Activated CD4-positive, alpha-beta T cell treated with anti-CD3 and anti-CD28 coated beads for 24 hours (primary cell): ENCODE measurements at regions not wholly inside any gene's neighbourhood (a gene's known extent, or its start where the extent isn't known, plus 50 kb on each side); places are given as distances from the start of the nearest gene placed in this dataset.
"Not testable (repeated sequence)": the region's sequence is repeated elsewhere in the genome, so short reads cannot be mapped to it uniquely, and the experiment has no call there.

Experiments used
- DNase-seq, 2 donors: peaks; one replicate each; pipeline ENCODE4 v3.0.0-alpha.2; 2020; ENCODE audit warnings: low read depth in 2 of 2

GRCh38 chr18:27581296-27581904, 396.3 kb upstream of the CHST9 start:
- no peak for DNase-seq

GRCh38 chr18:27579364-27579763, 394.3 kb upstream of the CHST9 start:
- no peak for DNase-seq

- DNase-seq = no peak
Measured at GRCh38 chr18:27577752-27578151, 392.6 kb upstream of the CHST9 start.

- no peak for DNase-seq
Measured at GRCh38 chr18:27577265-27577664, 392.2 kb upstream of the CHST9 start.

- DNase-seq = no peak
Measured at GRCh38 chr18:27567434-27567833, 382.3 kb upstream of the CHST9 start.

GRCh38 chr18:27564066-27564465, 379.0 kb upstream of the CHST9 start:
- DNase-seq = no peak

- no peak for DNase-seq
Measured at GRCh38 chr18:27558388-27559155, 373.5 kb upstream of the CHST9 start.

GRCh38 chr18:27556741-27557140, 371.6 kb upstream of the CHST9 start:
- DNase-seq = no peak

- DNase-seq = no peak
Measured at GRCh38 chr18:27549335-27550039, 364.4 kb upstream of the CHST9 start.

GRCh38 chr18:27546991-27547390, 361.9 kb upstream of the CHST9 start:
- DNase-seq = no peak

- DNase-seq = no peak
Measured at GRCh38 chr18:27544206-27544605, 359.1 kb upstream of the CHST9 start.

- no peak for DNase-seq
Measured at GRCh38 chr18:27541293-27541692, 356.2 kb upstream of the CHST9 start.

- DNase-seq = no peak
Measured at GRCh38 chr18:27540111-27540510, 355.0 kb upstream of the CHST9 start.

- no peak for DNase-seq
Measured at GRCh38 chr18:27528925-27529521, 343.9 kb upstream of the CHST9 start.

- no peak for DNase-seq
Measured at GRCh38 chr18:27527856-27528255, 342.7 kb upstream of the CHST9 start.

GRCh38 chr18:27520401-27520800, 335.3 kb upstream of the CHST9 start:
- no peak for DNase-seq

- DNase-seq = not testable (repeated sequence)
Measured at GRCh38 chr18:27510036-27510633, 325.0 kb upstream of the CHST9 start.

GRCh38 chr18:27501671-27502070, 316.6 kb upstream of the CHST9 start:
- no peak for DNase-seq

GRCh38 chr18:27500531-27500930, 315.4 kb upstream of the CHST9 start:
- no peak for DNase-seq

GRCh38 chr18:27497246-27497645, 312.1 kb upstream of the CHST9 start:
- DNase-seq = no peak

GRCh38 chr18:27493182-27493581, 308.1 kb upstream of the CHST9 start:
- DNase-seq = no peak

GRCh38 chr18:27491772-27492171, 306.7 kb upstream of the CHST9 start:
- DNase-seq = no peak
